ENCODE measurements at regions not wholly inside any gene's neighbourhood (a gene's known extent, or its start where the extent isn't known, plus 50 kb on each side); places are given as distances from the start of the nearest gene placed in this dataset.

DNA sequence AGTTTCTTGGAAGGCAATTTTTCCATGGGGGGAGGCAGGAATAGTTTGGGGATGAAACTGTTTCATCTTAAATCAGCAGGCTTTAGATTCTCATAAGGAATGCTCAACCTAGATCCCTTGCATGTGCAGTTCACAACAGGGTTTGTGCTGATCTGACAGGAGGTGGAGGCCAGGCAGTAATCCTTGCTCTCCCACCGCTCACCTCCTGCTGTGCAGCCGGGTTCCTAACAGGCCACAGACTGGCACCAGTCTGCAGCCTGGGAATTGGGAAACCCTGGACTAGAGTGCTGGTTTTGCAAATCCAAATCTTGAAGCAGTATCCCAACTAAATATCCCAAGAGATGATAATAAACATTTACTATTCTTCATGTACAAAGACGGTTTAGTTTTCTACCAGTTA, 256.3 kb upstream of the TMCO5A start:
- Histone ChIP-seq H3K9me3 (replicated peaks) (no peaks in the 10 kb centered on the region), H3K36me3 (no peaks in the 10 kb centered on the region), H3K4me1 (replicated peaks) (no peaks in the 10 kb centered on the region), H3K27ac (no peak overlapping the region), H3K4me3 (no peak overlapping the region), H3K27me3 (replicated peaks) (no peaks in the 10 kb centered on the region)
- no peak for DNase-seq (ENCODE audit: low read depth in 1 of 2, low spot score in 2 of 2)

DNA sequence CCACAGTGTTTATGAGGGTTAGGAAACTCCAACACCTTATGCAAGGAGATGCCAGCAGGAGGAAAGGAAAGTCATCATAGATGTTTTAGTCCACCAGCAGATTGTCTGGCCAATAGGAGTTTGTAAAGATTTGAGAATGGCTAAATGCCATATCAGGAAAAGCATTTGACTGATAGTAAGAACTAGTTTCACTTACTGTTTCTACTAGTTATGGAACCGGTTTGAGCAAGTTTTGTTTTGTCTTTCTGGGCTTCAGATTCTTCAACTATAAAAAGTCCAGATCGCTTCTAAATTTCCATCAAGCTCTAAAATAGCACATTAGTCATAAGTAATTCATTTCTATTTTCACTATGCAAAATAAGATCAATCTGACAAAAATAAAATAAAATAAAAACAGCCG, 254.8 kb upstream of the TMCO5A start:
- no peaks in the 10 kb centered on the region for H3K27me3 ChIP-seq (replicated peaks)
- no peaks in the 10 kb centered on the region for H3K4me1 ChIP-seq (replicated peaks)
- no peaks in the 10 kb centered on the region for H3K9me3 ChIP-seq (replicated peaks)
- no peaks in the 10 kb centered on the region for H3K36me3 ChIP-seq
- H3K4me3 ChIP-seq = no peak overlapping the region
- H3K27ac ChIP-seq = no peak overlapping the region
- DNase-seq (ENCODE audit: low read depth in 1 of 2, low spot score in 2 of 2) = no peak

DNA sequence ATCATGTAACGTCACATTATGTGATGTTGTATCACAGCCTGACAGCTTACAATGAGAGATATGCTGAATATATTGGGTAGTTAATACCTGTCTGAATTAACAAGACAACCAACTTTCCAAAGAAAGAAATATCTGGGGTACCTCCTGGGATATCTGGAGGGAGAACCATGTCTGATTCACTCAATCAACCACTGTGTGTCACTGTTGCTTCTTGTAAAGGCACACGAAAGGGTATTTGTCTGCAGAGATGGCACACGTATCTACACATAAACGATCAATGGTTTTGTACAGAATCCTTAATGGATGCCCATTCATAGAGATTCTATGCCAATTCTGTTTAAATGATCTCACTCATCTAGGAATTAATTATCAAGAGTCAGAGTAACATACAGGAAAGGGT, 252.1 kb upstream of the TMCO5A start:
- no peaks in the 10 kb centered on the region for H3K4me1 ChIP-seq (replicated peaks)
- DNase-seq (ENCODE audit: low read depth in 1 of 2, low spot score in 2 of 2) = no peak

DNA sequence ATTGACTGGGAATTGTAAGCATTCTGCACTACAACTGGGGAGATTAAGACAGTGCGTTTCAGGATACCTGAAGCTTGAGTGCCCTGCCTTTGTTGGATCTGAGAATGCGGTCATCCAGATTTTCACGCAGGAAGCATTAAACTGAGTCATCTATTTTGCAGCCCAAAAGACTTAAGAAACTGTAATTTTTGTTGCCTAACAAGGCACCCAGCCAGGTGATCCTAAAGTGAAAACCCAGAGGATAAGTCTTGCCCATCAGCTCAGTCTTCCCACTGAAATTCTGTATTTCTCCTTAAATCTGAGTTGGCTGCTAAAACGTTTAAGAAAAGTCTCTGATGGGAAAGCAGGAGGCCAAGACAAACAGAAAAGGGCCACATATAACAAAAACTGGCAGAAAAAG, 242.5 kb upstream of the TMCO5A start:
- Histone ChIP-seq H3K4me1 (replicated peaks) (no peaks in the 10 kb centered on the region), H3K9me3 (replicated peaks) (no peaks in the 10 kb centered on the region), H3K4me3 (no peak overlapping the region), H3K27ac (no peak overlapping the region), H3K36me3 (no peaks in the 10 kb centered on the region), H3K27me3 (replicated peaks) (no peaks in the 10 kb centered on the region)
- no peak for DNase-seq (ENCODE audit: low read depth in 1 of 2, low spot score in 2 of 2)

More for the DNA sequence above, 252.1 kb upstream of the TMCO5A start:
- Histone ChIP-seq H3K9me3 (replicated peaks) (no peaks in the 10 kb centered on the region), H3K27ac (no peak overlapping the region), H3K4me3 (no peak overlapping the region), H3K27me3 (replicated peaks) (no peaks in the 10 kb centered on the region), H3K36me3 (no peaks in the 10 kb centered on the region)

DNA sequence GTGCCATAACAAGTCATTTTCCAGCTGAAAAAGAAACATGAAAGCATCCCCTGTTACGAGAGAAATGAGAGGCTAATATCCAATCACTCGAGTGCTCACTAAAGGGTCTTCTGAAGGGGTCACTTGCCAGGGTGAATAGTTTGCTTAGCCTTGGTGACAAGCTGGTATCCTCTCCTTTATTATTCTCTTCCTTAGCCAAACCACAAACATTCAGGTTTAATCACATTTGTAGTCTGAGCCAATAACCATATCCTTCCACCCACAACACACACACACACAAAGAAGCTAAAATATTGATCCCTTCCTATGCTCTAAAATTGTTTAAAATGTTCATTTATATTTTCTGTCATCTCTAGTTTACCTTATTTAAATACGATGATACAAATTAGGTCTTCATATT, 240.5 kb upstream of the TMCO5A start:
- no peak overlapping the region for H3K4me3 ChIP-seq
- no peaks in the 10 kb centered on the region for H3K36me3 ChIP-seq
- no peaks in the 10 kb centered on the region for H3K27me3 ChIP-seq (replicated peaks)
- H3K4me1 ChIP-seq (replicated peaks) = no peaks in the 10 kb centered on the region
- no peak for DNase-seq (ENCODE audit: low read depth in 1 of 2, low spot score in 2 of 2)
- no peak overlapping the region for H3K27ac ChIP-seq
- no peaks in the 10 kb centered on the region for H3K9me3 ChIP-seq (replicated peaks)

DNA sequence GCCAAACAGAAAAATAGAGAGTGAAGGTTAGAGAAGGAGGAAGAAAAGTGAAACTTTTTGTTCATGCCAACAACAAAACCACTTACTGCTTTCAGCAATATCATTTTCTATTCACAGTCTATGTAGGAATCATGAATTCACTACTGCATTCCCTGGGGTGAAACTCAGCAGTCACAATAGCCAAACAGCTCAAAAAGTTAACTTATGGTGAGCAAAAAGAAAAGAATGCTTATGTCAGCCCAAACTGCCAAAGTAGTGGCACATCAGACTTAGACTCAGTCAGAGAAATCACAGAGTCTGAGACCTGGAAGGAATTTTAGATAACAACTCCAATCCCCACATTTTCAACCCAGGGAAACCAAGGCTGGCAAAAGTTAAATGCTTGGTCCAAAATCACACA, 238.7 kb upstream of the TMCO5A start:
- Histone ChIP-seq H3K4me3 (no peak overlapping the region), H3K36me3 (no peaks in the 10 kb centered on the region), H3K27me3 (replicated peaks) (no peaks in the 10 kb centered on the region), H3K9me3 (replicated peaks) (no peaks in the 10 kb centered on the region), H3K4me1 (replicated peaks) (no peaks in the 10 kb centered on the region), H3K27ac (no peak overlapping the region)
- no peak for DNase-seq (ENCODE audit: low read depth in 1 of 2, low spot score in 2 of 2)

DNA sequence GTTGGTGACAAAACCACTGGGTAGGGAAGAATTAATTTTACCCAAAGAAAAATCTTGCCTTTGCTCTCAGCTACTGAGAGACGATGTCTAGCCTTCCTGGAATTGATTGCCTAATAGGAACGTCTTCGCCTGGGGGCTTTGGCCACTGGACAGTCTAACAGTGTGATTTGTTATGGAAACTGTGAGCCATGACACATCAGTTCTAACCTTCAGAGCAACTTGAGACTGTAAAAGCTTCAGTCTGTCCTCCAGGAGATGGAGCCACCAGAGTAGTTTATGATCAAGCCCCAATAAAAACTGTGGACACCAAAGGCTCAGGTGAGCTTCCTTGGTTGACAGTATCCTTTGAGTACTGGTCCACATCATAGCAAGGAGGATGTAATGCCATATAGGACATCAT, 235.8 kb upstream of the TMCO5A start:
- Histone ChIP-seq H3K27me3 (replicated peaks) (no peaks in the 10 kb centered on the region), H3K4me1 (replicated peaks) (no peaks in the 10 kb centered on the region), H3K4me3 (no peak overlapping the region), H3K36me3 (no peaks in the 10 kb centered on the region), H3K27ac (no peak overlapping the region), H3K9me3 (replicated peaks) (no peaks in the 10 kb centered on the region)
- no peak for DNase-seq (ENCODE audit: low read depth in 1 of 2, low spot score in 2 of 2)

DNA sequence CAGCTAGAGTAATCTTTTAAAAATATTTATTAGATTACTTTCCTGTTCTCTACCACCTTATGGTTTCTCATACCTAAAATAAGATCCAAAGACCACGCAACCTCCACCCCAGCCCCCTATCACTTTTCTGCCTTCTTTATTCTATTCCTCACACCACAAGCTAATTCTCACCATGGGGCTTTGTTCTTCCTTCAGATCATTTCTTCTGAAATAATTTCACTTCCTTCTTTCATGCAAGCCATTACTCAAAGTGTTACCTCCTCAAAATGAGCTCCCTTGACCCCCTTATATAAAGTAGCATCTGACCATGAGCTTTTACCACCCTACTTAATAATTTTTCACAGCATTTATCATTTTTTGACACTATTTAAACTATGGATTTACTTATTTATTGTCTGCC, 233.2 kb upstream of the TMCO5A start:
- Histone ChIP-seq H3K27me3 (replicated peaks) (no peaks in the 10 kb centered on the region), H3K27ac (no peak overlapping the region), H3K36me3 (no peaks in the 10 kb centered on the region), H3K9me3 (replicated peaks) (no peaks in the 10 kb centered on the region), H3K4me1 (replicated peaks) (no peaks in the 10 kb centered on the region), H3K4me3 (no peak overlapping the region)
- DNase-seq (ENCODE audit: low read depth in 1 of 2, low spot score in 2 of 2) = no peak

DNA sequence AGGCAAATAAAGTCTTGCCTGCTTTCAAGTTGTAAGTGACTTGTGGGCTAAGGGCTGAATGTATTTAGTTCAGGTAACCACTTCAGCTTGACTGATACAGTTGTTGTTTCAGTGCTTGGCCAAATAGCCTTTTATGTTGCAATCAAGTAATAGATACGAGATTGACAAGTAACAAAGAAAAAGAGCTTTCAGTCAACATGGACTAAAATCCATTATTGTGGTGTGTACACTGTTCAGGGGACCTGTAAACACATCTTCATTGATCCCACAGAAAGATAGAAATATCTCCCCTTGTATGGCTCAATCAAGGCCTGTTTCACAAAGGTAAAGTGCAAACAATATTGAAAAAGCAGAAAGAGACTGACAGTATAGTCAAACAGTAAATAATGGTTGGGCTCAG, 224.8 kb upstream of the TMCO5A start:
- Histone ChIP-seq H3K36me3 (no peaks in the 10 kb centered on the region), H3K27ac (no peak overlapping the region), H3K4me3 (no peak overlapping the region), H3K27me3 (replicated peaks) (no peaks in the 10 kb centered on the region), H3K9me3 (replicated peaks) (no peaks in the 10 kb centered on the region), H3K4me1 (replicated peaks) (no peaks in the 10 kb centered on the region)
- DNase-seq (ENCODE audit: low read depth in 1 of 2, low spot score in 2 of 2) = no peak

DNA sequence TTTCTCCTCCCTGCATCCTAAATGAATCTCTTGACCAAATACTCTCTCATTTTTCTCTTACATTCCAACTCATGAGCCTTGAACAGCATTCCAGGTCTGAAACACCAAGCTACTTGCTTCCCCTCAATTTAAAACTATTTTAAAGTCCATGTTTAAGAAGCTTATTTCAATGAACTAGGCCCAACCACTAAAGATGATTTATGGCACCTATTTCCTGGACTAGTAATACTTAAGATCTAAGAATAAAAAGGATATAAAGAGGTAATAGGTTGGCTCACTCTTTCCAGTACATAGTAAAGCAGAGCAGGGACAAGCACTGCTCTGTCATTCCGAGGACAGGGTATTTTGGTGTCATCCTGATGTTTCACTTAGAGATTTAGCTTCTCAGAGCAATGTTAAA, 219.3 kb upstream of the TMCO5A start:
- Histone ChIP-seq H3K27me3 (replicated peaks) (no peaks in the 10 kb centered on the region), H3K4me1 (replicated peaks) (no peaks in the 10 kb centered on the region), H3K9me3 (replicated peaks) (no peaks in the 10 kb centered on the region; the same call in 1 of the 2 replicates), H3K27ac (no peak overlapping the region), H3K4me3 (no peak overlapping the region), H3K36me3 (no peaks in the 10 kb centered on the region)
- no peak for DNase-seq (ENCODE audit: low read depth in 1 of 2, low spot score in 2 of 2)

DNA sequence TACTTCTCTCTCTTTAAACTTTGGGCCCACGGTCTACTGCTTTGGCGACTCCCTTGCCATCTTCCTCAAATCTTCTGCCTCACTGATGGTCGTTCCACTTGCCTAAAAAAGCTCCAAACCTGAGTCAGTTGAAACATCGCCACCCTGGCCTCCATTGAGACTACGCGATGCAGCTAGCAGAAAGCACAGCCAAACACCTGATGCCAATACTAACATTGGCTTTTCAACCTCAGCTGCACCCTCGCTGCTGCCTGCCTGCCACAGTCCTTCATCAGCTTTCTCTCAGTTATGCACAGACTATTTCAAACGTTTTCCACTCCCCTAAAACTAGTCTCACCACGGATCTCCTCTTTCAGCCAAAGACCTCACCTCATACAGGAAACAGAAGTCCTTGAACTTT, 214.2 kb upstream of the TMCO5A start:
- no peak overlapping the region for H3K4me3 ChIP-seq
- H3K36me3 ChIP-seq = no peaks in the 10 kb centered on the region
- H3K4me1 ChIP-seq (replicated peaks) = no peaks in the 10 kb centered on the region
- H3K9me3 ChIP-seq (replicated peaks) = no peaks in the 10 kb centered on the region; the same call in 1 of the 2 replicates
- DNase-seq (ENCODE audit: low read depth in 1 of 2, low spot score in 2 of 2) = no peak
- H3K27me3 ChIP-seq (replicated peaks) = no peaks in the 10 kb centered on the region
- H3K27ac ChIP-seq = no peak overlapping the region

DNA sequence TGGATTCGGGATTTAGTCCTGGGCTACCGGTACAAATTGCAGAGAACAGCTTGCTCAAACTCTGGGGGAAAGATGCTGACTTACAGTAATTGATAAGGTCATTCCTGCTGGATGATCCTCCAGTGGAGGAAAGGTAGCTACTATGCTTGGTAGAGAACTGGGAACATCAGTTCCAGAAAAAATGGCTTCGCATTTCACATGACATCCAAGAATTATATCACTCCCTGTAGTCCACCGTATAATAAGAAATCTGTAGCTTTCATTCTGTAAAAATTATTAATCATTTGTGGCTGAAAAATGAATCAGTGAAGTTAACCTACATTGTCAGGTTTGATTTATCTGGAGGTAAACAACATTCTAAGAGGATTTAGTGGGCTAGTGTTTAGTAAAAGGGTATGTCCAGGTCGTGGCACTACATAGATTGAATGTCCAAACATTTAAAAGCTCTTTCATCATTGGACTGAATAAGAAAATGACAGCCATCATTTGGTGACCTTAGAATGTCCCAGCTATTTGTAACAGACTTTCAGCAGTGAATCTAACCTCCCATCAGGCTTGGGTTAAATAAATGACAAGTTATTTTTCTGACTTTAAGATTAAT, 203.2 kb upstream of the TMCO5A start:
- Histone ChIP-seq H3K36me3 (no peaks in the 10 kb centered on the region), H3K4me3 (no peak overlapping the region), H3K27me3 (replicated peaks) (peaks cover 3% of the 10 kb centered on the region), H3K9me3 (replicated peaks) (no peaks in the 10 kb centered on the region), H3K4me1 (replicated peaks) (no peaks in the 10 kb centered on the region), H3K27ac (no peak overlapping the region)
- no peak for DNase-seq (ENCODE audit: low read depth in 1 of 2, low spot score in 2 of 2)

DNA sequence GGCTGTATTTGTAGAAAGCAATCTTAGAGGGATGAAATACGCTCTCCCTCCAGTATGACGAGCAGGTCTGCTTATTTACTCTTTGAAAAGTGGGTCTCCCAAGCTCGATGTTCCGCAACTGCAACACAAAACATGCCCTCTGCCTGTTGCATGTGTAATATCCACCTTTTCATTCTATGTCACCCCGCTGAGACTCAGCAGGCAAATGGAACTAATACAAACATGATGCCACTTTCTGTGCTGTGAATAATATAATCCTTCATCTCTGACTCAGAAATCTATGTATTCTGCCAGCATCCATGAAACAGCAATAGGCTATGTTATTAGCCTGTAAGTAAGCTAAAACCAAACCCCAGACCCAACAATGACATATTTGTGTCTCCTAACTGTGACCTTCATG, 200.8 kb upstream of the TMCO5A start:
- Histone ChIP-seq H3K27ac (no peak overlapping the region), H3K27me3 (replicated peaks) (peaks cover 3% of the 10 kb centered on the region), H3K9me3 (replicated peaks) (no peaks in the 10 kb centered on the region), H3K4me1 (replicated peaks) (no peaks in the 10 kb centered on the region), H3K36me3 (no peaks in the 10 kb centered on the region), H3K4me3 (no peak overlapping the region)
- DNase-seq (ENCODE audit: low read depth in 1 of 2, low spot score in 2 of 2) = no peak

DNA sequence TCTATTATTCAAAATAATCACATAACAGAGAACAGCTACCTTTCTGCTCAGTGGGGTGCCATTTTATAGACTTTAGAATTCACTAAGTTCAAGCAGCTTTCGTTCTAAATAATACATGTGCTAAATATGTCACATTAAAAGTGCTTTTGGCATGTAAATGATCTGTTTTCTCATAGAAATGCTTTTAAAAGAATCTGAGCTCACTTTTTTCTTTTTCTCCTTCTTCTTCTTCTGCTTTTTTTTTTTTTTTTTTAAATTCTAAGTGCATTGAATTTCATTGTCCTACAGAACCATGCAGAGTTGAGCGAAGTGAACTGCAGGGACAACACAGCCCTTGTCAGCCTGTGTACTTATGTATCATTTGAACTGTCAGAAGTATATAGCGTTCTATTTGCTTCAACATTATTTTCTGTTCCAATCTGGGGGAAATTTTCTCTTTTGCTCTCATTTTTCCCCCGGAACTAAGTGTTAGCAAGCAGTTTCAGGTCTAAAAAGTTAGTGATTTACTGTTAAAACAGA, 193.8 kb upstream of the TMCO5A start:
- DNase-seq (ENCODE audit: low read depth in 1 of 2, low spot score in 2 of 2) = no peak
- no peaks in the 10 kb centered on the region for H3K9me3 ChIP-seq (replicated peaks)
- H3K27ac ChIP-seq = no peak overlapping the region
- H3K4me3 ChIP-seq = no peak overlapping the region
- no peaks in the 10 kb centered on the region for H3K4me1 ChIP-seq (replicated peaks)
- 0 out of 2 replicates have a peak, but pooled peaks cover 3% of the 10 kb centered on the region for H3K27me3 ChIP-seq (replicated peaks)
- H3K36me3 ChIP-seq = no peaks in the 10 kb centered on the region

DNA sequence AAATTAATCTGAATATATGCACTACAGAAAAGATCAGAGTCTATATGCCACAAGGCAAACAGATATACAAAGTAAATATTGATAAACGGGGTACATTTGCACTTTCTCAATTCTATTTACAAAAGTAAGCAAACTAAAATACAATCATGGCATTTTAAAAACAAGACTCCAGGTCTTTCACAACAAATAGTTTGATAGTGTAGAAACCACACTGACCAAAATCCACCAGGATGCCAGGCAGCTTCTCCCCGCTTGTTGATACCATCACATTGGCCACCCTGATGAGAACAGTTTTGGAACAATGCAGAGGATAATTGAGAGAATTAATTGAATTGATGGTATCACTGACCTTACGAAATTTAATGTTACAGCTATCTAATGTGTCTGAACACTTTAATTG, 190.6 kb upstream of the TMCO5A start:
- H3K4me3 ChIP-seq = no peak overlapping the region
- no peaks in the 10 kb centered on the region for H3K4me1 ChIP-seq (replicated peaks)
- H3K36me3 ChIP-seq = no peaks in the 10 kb centered on the region
- DNase-seq (ENCODE audit: low read depth in 1 of 2, low spot score in 2 of 2) = no peak
- H3K9me3 ChIP-seq (replicated peaks) = no peaks in the 10 kb centered on the region
- no peak overlapping the region for H3K27ac ChIP-seq
- no peaks in the 10 kb centered on the region for H3K27me3 ChIP-seq (replicated peaks)
